ENCODE measurements at regions not wholly inside any gene's neighbourhood (a gene's known extent, or its start where the extent isn't known, plus 50 kb on each side); places are given as distances from the start of the nearest gene placed in this dataset.

DNA sequence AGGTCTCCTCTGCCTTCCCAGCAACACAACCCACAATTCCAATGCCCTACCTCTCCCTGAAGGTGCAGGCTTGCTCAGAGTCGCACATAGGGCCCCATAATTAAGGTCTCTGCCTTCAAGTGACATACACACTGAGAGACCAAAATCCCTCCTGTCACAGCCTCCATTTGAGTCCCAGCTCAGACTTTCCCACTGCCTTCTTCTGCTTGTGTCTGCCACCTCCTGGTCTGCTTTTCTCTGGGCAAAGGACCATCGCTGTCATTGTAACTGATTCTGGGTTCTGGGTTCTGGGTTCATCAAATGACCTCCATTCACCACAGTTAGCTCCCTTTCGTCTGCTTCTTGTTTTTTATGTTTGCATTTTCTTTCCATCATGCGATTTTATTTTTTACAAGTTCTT, 119.2 kb upstream of the ATP1B1 start:
- in situ Hi-C loops (cut with HindIII; ENCODE audit: low sequenced_read_pairs): no loop called here
- DNase-seq (ENCODE audit: low read depth, low spot score): no peak
- H3K4me3 ChIP-seq (ENCODE audit: low read depth, low read length): no peak overlapping the region
- TF ChIP-seq, protein P1, sequence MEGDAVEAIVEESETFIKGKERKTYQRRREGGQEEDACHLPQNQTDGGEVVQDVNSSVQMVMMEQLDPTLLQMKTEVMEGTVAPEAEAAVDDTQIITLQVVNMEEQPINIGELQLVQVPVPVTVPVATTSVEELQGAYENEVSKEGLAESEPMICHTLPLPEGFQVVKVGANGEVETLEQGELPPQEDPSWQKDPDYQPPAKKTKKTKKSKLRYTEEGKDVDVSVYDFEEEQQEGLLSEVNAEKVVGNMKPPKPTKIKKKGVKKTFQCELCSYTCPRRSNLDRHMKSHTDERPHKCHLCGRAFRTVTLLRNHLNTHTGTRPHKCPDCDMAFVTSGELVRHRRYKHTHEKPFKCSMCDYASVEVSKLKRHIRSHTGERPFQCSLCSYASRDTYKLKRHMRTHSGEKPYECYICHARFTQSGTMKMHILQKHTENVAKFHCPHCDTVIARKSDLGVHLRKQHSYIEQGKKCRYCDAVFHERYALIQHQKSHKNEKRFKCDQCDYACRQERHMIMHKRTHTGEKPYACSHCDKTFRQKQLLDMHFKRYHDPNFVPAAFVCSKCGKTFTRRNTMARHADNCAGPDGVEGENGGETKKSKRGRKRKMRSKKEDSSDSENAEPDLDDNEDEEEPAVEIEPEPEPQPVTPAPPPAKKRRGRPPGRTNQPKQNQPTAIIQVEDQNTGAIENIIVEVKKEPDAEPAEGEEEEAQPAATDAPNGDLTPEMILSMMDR (IDR thresholded peaks at IDR 0.05; ENCODE audit: low read depth, low read length): no peak

DNA sequence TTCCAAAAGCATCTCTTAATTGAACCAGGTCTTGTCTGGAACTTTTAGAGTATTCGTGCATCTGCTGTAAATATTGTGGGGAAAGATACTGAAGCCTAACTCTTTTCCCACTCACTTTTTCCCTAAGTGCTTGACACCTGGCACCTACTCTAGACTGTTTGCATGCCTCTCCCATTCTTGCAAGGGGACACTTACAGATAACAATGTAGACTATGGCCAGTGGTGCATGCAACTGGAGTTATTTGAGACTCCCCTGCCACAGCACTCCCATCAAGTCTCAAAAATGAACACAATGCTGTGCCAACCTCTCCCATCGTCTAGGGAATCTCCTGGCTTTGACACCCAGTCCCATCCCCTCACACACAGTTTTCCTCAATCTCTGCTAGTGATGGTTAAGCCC, 118.6 kb upstream of the ATP1B1 start:
- TF ChIP-seq, protein P1 (IDR thresholded peaks at IDR 0.05; ENCODE audit: low read depth, low read length): no peak
- DNase-seq (ENCODE audit: low read depth, low spot score): no peak
- in situ Hi-C loops (cut with HindIII; ENCODE audit: low sequenced_read_pairs): no loop called here
- no peak overlapping the region for H3K4me3 ChIP-seq (ENCODE audit: low read depth, low read length)

DNA sequence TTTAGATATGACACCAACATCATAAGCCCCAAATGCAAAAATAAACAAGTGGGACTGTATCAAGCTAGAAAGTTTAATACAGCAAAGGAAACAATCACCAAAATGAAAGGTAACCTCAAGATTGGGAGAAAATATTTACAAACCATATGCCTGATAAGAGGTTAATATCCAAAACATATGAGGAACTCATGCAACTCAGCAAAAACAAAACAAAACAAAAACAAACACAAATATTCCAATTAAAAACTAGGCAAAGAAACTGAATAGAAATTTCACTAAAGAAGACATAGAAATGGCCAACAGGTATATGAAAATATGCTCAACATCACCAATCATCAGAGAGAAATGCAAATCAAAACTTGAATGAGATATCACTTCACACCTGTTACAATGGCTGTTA, 116.5 kb upstream of the ATP1B1 start:
- H3K4me3 ChIP-seq (ENCODE audit: low read depth, low read length): no peak overlapping the region
- TF ChIP-seq, protein P1 (IDR thresholded peaks at IDR 0.05; ENCODE audit: low read depth, low read length): no peak
- no peak for DNase-seq (ENCODE audit: low read depth, low spot score)
- in situ Hi-C loops (cut with HindIII; ENCODE audit: low sequenced_read_pairs): no loop called here

DNA sequence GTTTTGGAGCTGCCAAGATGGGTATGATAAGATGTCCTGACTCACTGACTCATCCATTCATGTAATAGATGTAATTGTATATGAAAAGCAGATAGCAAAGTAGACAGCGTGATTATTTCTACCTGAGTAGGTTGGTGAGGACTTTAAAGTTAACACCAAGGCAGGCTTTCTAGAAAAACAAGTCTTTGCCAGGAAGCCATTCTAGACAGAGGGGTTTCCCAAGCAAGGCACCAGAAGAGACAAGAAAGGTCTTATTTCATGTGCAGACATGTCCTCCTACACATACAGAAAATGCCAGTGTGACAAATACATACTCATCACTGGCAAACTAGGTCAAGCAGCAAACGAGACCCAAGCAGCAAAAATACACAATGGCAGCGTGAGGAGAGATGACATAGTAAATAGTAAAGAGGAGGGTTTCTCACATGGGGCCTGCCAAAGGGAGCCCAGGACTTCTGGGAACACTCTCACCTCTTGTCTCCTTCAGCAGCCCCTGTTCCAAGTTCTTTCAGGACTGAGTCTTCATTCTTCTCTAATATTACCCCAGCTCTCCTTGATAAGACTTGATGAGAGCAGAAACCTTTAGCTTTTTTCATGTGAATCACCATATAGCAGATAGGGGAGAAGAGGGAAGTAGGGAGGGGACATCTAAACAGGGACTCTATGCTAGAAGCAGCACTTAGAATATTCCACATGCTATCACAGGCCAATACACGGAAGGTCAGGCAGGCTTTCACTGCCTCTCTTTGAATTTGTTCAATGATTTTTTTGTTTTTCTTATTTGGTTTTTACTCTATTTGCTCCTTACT, 114.6 kb upstream of the ATP1B1 start:
- no peak overlapping the region for H3K4me3 ChIP-seq (ENCODE audit: low read depth, low read length)
- DNase-seq (ENCODE audit: low read depth, low spot score): no peak
- in situ Hi-C loops (cut with HindIII; ENCODE audit: low sequenced_read_pairs): no loop called here
- TF ChIP-seq, protein P1 (IDR thresholded peaks at IDR 0.05; ENCODE audit: low read depth, low read length): no peak

DNA sequence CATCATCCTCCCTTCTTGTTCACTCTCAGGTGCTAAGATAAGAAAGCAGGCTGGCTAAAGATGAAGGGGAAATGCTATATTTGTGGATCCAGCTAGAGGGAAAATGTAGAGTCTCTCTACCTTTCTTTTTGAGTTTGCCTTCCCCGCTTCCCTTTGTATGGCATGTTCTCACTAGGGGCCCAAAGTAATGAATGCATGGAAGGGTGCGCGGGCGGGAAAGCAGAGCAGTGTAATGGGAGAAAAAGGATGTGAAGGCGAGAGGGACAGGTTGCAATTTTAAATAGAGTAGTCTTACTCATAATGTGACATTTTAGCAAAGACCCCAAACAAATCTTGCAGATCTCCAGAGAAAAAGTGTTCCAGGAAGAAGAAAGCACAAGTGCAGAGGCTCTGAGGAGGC, 105.1 kb upstream of the ATP1B1 start:
- TF ChIP-seq, protein P1 (IDR thresholded peaks at IDR 0.05; ENCODE audit: low read depth, low read length): no peak
- in situ Hi-C loops (cut with HindIII; ENCODE audit: low sequenced_read_pairs): no loop called here
- DNase-seq (ENCODE audit: low read depth, low spot score): no peak
- no peak overlapping the region for H3K4me3 ChIP-seq (ENCODE audit: low read depth, low read length)

DNA sequence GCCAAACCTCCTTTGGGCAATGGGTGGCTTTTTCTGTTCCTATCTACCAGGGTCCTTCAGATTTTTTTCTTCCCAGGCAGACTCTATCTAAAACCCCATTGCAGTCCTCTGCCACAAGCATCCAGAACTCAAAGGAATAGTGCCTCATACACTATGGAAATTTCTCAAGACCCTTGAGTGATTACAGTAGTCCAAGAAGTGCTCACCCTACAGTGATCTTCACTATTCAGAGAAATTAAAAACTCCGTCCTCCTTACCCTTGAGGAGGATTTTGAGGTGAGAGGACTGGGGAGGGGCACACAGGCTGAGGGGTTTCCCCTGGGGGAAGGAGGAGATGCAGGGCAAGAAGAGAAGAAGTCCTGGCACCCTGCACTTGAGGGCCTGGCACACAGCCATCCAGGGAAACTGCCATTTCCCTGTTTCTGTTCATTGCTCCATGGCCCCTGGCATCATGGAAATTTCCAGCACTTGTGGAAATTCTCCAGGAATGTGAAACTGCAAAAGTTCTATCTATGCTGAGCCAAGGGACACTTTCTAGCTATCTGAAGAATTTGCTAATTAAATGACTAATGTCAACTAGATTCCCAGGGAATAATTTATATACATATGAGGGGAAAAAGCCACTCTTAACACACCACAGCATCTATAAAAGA, 102.5 kb upstream of the ATP1B1 start:
- no peak overlapping the region for H3K4me3 ChIP-seq (ENCODE audit: low read depth, low read length)
- DNase-seq (ENCODE audit: low read depth, low spot score): no peak
- in situ Hi-C loops (cut with HindIII; ENCODE audit: low sequenced_read_pairs): no loop called here
- TF ChIP-seq, protein P1 (IDR thresholded peaks at IDR 0.05; ENCODE audit: low read depth, low read length): no peak
